ENCODE measurements at regions not wholly inside any gene's neighbourhood (a gene's known extent, or its start where the extent isn't known, plus 50 kb on each side); places are given as distances from the start of the nearest gene placed in this dataset.

DNA sequence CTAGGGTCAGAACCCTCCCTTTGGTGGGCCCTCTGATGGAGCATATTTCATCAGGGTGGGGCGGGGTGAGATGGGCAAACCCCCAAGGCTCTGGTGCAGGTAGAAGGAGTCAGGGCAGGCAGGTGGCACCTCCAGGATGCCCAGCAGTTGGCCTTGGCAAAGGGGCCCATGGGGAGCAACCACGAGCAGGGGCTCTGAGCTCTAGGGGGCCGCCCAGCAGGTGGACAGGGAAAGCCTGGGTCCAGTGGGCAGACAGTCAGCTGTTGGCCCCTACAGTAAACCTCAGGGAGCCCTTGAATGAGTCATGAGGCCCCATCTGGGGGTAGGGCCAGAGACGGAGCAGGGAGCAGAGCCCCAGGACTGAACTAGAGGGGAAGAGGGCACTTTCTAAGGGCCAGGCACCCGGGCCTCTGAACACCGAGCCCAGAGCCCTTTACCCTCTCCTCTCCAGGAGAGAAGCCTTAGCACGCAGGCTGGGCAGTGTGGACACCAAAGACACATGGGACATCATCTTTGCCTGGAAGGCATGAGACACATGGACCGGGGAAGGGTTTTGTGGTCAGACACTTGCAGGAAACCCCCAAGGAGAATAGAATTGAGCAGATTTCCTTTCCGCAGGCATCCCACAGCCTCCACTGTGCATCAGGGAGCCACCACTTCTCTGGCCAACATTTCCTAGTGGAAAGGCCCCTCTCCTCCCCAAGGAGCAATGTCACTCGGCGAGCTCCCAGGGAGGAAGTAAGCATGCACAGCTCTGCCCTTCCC is 257.3 kb downstream of the GLI2 start:
- no peak for DNase-seq (ENCODE audit: low read depth)

DNA sequence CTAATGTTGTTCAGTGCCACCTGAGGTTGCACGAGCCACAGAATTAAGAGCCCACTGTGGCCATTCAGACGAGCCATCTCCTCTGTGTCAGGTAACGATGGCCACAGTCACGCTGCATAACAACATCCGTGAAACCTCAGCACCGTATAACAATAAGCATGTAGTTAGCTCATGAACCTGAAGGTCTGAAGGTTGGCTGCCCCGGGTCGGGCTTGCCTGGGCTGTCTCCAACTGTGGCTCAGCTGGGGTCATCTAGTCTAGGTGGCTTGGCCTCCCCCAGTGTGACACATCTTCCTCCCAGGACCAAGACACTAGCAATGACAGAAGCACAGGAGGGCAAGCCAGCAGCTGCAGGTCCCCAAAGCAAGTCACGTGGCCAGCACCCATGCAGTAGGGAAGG is 258.0 kb downstream of the GLI2 start:
- DNase-seq (ENCODE audit: low read depth) = no peak

DNA sequence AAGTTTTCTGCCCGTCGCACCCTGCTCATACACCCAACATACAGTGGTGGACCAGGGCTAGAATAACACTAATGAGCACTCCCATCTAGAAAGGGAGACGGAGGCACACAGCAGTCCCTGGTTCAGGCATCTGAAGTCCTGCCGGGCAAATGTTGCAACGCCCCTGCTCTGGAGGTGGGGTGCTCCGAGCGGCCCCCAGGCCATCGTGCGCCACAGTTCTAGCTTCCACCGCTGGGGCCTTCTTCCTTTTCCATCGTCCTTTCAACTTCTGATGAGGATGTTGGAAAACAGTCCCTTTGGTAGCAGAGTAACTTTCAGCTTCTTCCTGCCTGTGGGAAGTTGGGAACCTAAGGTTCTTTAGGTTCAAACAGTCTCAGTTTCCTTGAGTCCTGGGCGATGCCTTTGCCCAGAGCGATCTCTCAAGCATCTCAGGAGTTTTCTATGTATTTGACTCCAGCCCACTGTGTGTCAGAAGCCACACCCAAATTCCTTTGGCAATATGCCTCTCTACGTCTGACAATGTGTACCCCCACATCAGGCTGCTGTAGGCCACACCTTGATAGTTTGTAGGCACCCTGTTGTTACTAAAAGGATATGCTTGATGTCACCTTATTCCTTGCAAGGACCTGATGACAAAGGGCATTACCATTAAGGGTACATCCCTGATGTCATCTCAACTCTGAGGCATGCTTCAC is 258.8 kb downstream of the GLI2 start:
- no peak for DNase-seq (ENCODE audit: low read depth)

DNA sequence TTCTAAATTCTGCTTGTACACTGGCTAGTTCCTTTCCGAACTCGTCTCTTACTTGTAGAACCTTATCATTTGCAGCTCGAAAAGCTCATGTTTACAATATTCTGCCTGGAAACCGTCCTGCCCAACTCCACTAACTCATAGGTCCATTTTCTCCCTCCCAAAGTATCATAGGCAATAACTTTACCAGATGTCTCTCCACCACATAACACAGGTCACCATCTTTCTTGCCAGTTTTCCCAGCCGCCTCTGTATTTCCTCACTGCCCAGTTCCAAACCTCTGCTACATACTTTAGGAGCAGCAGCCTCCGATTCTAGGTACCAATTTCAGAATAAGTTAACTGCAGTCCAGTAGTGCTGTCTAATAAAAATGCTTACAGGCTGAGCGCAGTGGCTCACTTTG is 259.5 kb downstream of the GLI2 start:
- DNase-seq (ENCODE audit: low read depth) = no peak

DNA sequence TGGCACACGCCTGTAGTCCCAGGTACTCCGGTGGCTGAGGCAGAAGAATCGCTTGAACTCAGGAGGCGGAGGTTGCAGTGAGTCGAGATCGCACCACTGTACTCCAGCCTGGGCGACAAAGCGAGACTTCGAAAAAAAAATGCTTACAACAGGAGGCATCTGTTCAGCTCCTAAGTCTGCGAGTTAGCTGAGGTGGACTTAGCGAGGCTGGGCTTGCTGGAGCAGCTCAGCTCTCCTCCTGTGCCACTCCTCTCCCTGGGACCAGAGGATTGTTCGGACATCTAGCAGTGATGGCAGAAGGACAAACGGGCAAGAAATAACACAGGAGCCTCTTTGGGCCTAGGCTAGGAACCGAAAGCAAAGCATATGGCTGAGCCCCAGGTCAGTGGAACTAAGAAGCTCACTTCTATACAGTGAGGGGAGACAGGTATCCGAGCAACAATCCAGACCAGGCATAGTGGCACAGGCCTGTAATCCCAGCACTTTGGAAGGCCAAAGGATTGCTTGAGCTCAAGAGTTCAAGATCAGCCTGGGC is 260.1 kb downstream of the GLI2 start:
- no peak for DNase-seq (ENCODE audit: low read depth)

DNA sequence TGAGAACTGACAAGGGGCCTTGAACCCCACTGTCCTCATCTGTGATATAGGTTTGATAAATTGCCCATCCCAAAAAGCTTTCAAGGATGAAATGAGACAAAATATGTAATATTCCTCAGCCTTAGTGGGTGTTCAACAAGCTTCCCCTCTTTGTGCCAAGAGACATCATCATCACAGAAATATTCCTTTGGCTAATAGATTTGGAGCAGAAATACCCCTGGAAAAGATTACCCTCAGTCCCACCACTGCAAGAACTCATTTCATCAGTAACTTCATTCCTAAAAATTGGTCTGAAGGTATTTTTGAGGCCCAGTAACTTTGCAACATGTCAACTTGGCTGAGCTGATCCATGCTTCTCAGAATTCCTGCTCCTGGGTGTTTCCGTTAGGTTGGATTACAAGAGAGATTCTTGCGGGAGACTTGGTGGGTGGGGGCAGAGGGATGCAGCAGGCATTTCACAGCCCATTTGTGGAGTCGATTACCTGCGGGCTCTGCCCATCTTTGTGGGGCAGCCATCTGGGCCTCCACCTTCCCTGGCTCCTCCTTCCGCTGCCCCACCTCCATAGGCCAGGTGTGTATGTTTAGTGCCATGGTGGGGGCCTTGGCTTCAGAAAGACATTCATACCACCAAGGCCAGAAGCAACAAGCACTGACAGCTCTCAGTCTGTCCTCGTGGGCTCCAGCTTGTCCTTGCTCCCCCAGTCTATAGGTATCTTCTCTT is 263.9 kb downstream of the GLI2 start:
- no peak for DNase-seq (ENCODE audit: low read depth)

DNA sequence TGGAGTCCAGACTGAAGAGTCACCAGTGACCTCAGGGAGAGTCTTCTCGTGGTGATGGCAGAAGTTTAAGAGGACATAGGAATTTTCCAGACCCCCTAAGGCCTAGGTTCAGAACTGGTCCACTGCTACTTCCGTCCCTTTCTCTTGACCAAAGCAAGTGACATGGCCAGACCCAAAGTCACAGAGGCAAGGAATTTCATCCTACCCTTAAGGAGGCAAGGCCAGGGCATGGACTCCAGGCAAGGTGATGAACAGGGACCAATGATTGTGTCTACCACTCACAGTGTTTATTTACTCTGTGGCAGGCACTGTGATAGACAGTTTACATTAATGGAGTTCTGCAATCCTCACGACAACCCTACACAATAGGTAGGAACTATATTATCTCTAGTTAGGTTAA is 265.1 kb downstream of the GLI2 start:
- DNase-seq (ENCODE audit: low read depth) = no peak

DNA sequence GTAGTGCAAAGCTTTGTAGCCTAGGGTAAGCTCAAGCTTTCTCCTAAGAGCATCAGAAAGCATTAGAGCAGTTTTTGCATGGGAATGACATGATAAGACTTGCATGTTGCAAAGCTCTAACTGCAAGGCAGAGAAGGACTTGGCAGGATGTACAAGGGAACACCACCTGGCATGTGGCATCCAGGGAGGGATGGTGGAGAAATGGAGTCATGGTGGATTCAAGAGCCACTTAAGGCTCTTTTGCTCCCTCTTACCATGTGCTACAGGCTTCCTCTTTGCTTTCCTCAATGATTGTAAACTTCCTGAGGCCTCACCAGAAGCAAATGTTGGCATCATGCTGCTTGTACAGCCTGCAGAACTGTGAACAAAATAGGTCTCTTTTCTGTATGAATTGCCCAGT is 266.0 kb downstream of the GLI2 start:
- no peak for DNase-seq (ENCODE audit: low read depth)

DNA sequence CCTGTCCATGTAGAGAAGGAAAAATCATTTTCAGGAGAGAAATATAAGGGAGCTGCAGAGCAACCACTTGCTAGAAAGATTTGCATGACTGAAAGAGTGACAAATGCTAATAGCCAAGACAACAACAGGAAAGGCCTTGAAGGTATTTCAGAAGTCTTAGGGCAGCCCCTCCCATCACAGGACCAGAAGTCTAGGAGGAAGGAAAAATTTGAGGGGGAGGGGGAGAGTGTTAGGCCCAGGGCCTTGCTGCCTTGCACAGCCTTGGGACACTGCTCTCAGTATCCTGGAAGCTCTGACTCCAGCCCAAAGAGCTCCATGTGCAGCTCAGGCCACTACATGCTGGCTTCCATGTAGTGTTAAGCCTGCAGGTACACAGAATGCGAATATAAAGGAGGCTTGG is 266.9 kb downstream of the GLI2 start:
- no peak for DNase-seq (ENCODE audit: low read depth)

DNA sequence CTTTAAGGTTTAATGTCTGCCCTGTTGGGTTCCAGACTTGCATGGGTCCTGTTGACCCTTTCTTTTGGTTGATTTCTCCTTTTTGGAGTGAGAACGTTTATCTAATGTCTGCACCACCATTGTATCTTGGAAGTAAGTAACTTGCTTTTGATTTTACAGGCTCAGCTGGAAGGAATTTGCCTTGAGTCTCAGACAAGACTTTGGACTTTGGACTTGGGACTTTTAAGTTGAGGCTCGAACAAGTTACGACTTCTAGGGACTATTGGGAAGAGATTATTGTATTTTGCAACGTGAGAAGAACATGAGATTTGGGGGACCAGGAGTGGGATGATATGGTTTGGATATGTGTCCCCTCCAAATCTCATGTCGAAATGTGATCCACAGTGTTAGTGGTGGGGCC is 267.7 kb downstream of the GLI2 start:
- DNase-seq (ENCODE audit: low read depth) = no peak

DNA sequence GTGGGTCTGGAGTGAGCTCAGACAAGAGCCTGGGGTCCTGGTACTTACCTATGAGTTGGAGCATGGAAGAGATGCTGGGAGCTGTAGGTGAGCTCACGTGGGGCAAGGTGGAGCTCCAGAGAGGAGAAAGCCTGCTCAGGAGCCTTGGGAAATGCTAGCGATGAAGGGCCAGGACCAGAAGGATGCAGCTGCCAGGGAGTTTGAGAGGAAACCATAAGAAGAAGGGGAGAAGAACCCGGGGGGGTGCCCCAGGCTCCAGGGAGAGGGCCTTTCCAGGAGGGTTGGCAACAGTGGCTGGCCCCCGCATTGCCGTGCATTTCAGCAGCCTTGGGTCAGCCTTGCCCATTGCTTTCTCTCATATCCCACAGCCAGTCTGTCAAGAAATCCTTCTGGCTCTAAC is 268.7 kb downstream of the GLI2 start:
- no peak for DNase-seq (ENCODE audit: low read depth)

DNA sequence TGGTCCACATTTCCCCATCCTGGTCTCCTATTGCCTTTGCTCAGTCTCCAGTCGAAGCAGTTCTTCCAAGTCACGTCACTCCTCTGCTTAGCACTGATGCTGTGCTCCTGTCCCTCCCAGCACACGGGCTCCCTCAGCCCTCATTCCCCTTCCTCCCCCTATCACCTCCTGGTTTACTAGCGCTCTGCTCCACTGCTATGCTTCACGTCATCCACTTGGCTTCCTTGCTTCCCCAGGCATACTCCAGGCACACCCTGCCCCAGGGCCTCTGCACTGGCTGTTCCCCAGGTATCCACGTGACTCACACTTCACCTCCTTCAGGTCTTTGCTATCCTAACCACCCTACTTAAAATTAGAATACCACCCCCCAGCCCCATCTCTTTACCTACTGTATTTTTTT is 269.3 kb downstream of the GLI2 start:
- no peak for DNase-seq (ENCODE audit: low read depth)

DNA sequence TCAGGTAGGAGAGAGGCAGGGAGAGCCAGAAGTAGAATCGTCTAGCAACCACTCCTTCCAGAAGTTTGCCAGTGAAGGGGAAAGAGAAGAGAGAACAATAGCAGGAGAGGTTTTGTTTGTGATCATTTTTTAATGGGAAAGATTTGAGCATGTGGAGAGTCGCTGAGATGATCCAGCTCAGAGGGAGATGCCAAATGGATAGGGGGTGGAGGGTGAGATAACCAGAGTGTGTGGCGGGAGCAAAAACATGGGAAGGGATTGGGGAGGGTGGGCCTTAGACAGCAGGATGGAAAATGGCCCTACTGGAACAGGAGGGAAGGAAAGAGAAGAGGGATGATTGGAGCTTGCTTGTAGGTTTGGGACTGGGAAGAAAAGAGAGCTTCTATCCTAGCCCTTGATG is 269.8 kb downstream of the GLI2 start:
- no peak for DNase-seq (ENCODE audit: low read depth)

DNA sequence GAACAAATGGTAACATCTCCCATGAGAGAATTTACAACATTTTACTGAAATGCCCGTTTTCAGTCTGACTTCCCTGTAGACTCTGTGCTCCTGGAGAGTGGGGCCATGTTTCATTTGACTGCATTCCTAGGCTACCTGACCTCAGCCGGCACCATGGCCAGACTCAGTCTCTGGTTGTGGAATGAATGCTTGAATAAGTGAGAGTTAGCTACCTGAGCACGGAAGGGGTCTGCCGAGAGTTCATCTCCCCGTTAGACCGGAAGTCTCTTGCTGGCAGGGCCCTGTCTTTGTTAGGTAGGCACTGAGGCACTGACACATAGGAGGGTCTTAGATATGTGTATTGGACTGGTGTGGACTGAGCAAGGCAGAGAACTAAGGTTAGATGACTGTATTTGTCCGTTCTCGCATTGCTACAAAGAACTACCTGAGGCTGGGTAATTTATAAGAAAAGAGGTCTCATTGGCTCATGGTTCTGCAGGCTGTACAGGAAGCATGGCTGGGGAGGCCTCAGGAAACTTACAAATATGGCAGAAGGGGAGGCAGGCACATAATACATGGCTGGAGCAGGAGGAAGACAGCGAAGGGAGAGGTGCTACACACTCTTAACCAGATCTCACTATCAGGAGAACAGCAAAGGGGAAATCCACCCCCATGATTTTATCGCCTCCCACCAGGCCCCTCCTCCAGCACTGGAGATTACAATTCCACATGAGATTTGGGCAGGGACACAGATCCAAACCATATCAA is 271.2 kb downstream of the GLI2 start:
- no peak for DNase-seq (ENCODE audit: low read depth)

DNA sequence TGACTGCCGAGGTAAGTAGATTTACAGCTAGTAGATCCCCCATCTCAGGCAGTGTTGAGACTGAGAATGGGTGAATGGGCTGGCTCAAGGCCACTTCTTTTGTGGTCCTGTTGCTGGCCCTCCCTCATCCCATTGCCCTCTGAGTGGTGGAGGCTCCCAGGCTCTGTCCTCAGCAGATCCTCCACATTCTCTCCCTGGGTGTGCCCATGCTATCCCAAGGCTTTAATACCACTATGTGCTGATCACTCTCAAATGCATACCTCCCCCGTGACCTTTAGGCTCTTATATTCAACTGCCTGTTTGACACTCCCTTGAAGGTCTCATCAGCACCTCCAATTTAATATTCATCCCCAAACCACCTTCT is 271.8 kb downstream of the GLI2 start:
- DNase-seq (ENCODE audit: low read depth) = no peak

DNA sequence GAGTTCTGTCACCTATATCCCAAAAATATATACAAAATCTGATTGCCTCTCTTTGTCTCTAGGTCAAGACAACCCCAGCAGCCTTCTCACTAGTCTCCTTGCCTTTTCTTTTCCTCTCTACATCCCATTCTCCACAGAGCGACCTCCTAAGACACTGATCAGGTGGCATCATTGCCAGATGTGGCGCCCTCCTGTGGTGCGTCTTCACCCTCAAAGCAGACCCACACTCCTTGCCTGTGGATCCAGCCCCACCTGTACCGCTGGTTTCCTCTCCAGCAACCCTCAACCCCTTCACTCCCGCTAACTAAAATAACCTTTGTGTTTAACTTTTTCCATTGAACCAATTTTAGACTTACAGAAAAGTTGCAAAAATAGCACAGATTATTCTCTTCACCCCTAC is 273.3 kb downstream of the GLI2 start:
- no peak for DNase-seq (ENCODE audit: low read depth)

DNA sequence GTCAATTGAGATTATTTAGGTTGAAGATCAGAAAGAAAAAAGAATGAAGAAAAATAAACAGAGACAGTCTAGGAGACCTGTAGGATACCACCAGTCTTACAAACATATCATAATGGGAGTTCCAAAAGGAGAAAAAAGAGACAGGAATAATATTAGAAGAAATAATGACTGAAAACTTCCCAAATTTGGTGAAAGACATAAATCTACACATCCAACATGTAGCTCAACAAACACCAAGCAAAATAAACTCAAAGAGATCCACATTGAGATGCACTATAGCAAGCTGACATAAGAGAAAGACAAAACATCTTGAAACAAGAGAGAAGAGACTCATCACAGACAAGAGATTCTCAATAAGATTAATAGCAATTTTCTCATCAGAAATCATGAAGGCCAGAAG is 274.0 kb downstream of the TFCP2L1 start:
- no peak for DNase-seq (ENCODE audit: low read depth)

DNA sequence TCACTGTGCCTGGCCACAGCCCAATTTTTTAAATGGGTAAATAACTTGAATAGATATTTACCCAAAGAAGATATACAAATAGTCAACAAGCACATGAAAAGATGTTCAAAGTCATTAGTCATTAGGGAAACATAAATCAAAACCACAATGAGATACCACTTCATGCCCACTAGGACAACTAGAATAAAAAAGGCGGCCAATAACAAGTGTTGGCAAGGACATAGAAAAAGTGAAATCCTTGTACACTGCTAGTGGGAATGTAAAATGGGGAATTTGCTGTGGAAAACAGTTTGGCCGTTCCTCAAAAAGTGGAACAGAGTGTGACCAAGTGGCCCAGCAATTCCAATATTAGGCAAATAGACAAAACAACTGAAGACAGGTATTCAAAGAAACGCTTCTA is 270.1 kb downstream of the TFCP2L1 start:
- no peak for DNase-seq (ENCODE audit: low read depth)

DNA sequence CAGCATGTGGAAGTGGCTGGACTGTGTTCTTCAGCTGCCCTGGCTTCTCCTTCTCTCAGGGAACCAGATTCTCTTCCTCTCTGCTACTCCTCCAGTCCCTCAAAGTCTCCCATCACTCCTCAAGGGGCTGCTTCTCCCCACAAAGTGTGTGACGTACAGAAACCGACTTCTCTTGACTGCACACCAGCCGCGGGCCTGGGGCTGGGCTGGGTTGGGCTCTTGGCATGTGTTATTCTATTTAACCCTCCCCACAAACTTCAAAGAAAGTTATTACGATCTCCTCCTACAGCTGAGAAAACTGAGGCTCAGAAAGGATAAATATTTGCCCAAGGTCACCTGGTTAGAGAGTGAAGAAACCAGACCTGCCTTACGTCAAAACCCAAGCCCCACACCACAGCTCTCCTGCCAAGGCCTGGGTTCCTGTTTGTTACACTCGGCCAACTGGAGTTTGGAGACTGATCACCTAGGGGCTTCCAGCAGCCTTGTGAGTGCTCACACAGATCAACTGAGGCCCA is 269.0 kb downstream of the TFCP2L1 start:
- no peak for DNase-seq (ENCODE audit: low read depth)

DNA sequence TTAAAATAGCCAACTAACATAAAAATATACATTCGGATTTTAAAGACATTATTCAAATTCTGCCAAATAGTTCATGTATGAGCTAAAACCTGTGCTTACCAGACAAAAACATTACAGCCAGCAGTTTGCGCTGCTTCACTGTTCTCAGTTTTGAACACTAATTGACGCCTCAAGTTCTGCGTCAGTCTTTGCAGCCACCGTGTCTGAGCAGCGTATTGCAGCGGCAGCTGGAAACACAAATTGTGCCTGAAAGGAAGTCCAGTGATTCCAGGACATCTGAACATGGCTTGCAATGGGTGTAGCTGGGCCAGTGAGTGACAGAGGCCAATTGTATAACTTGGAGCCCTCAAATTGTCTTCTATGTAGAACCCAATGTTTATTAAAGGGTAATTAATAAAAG is 267.6 kb downstream of the TFCP2L1 start:
- no peak for DNase-seq (ENCODE audit: low read depth)

DNA sequence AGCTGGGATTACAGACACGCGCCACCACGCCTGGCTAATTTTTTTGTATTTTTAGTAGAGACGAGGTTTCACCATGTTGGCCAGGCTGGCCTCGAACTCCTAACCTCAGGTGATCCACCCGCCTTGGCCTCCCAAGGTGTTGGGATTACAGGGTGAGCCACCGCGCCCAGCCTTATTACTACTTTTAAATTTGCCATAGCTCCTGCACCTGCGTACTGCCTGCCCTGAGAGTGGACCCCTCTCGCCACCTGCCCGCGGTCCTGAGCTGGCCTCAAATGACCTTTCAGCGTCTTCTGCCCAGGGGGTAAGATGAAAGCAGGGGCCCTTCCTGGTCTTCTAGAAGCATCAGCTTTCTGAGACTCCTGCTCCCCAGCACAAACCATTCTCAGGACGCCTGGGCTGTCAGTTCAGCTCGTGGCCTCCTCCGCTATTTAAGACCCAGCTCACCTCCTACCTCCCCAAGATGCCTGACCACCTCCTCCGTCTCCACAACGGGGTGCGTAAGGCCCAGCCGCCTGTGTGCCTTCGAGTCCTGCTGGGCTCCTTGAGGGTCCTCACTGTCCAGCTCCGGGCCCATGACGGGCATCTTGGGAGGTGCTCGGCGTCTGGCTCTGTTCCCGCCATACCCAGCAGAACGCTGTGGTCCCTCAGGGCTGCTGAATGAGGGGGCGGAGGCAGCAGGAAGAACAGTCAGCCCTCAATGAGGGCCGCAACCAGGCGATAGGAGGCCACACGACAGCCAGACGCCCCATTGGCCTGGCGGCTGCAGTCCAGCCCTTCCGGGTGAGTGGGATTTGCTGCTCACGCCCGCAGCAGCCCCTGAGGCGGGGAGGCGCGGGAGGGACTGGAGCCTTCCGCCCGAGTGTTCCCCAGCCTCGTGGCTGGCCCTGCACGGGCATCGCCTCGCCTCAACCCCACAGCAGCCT is 266.6 kb downstream of the TFCP2L1 start:
- DNase-seq (ENCODE audit: low read depth) = no peak
